Mucosa of rectum (tissue), 2 donors: ENCODE measurements at regions not wholly inside any gene's neighbourhood (a gene's known extent, or its start where the extent isn't known, plus 50 kb on each side); places are given as distances from the start of the nearest gene placed in this dataset.
"Not testable (repeated sequence)": the region's sequence is repeated elsewhere in the genome, so short reads cannot be mapped to it uniquely, and the experiment has no call there.

ENCODE experiments used
- H3K27ac ChIP-seq, 2 donors: one replicate each; pipeline ENCODE4 v1.7.0; 2013; ENCODE audit warnings: inconsistent platforms in 2 of 2, low read depth in 2 of 2, low read length in 2 of 2
- H3K27me3 ChIP-seq, 2 donors: one replicate each; pipeline ENCODE4 v1.7.0; 2013; ENCODE audit warnings: low read length in 2 of 2; ENCODE audit not compliant: control insufficient read depth in 2 of 2, insufficient read depth in 2 of 2
- H3K36me3 ChIP-seq, 2 donors: one replicate each; pipeline ENCODE4 v1.7.0; 2013; ENCODE audit warnings: low read length in 2 of 2; ENCODE audit not compliant: control insufficient read depth in 2 of 2, insufficient read depth in 2 of 2
- H3K4me1 ChIP-seq, 2 donors: one replicate each; pipeline ENCODE4 v1.7.0; 2013; ENCODE audit warnings: low read length in 2 of 2, mild to moderate bottlenecking in 1 of 2; ENCODE audit not compliant: control insufficient read depth in 2 of 2, insufficient read depth in 2 of 2
- H3K4me3 ChIP-seq, 2 donors: one replicate each; pipeline ENCODE4 v1.7.0; 2013; ENCODE audit warnings: low read length in 2 of 2
- H3K9ac ChIP-seq, 2 donors: one replicate each; pipeline ENCODE4 v1.7.0; 2013; ENCODE audit warnings: low read length in 2 of 2, low read depth in 1 of 2, mild to moderate bottlenecking in 1 of 2
- H3K9me3 ChIP-seq, 2 donors: one replicate each; pipeline ENCODE4 v1.7.0; 2013; ENCODE audit warnings: low read length in 2 of 2; ENCODE audit not compliant: control insufficient read depth in 2 of 2
- donor health status: healthy.
- donor health status: Normal muscosa, but diverticular disease.

- Histone ChIP-seq H3K9me3 (no peaks in the 10 kb centered on the region), H3K36me3 (no peaks in the 10 kb centered on the region), H3K9ac (no peak overlapping the region), H3K27ac (no peak overlapping the region), H3K4me1 (no peaks in the 10 kb centered on the region), H3K4me3 (no peak overlapping the region), H3K27me3 (no peaks in the 10 kb centered on the region)
Observed at GRCh38 chr2:216985658-216986141, 125.8 kb upstream of the TNP1 start.

GRCh38 chr2:216984937-216985336, 125.1 kb upstream of the TNP1 start:
- Histone ChIP-seq H3K36me3 (no peaks in the 10 kb centered on the region), H3K9ac (no peak overlapping the region), H3K4me1 (no peaks in the 10 kb centered on the region), H3K27me3 (no peaks in the 10 kb centered on the region), H3K4me3 (no peak overlapping the region), H3K9me3 (no peaks in the 10 kb centered on the region), H3K27ac (no peak overlapping the region)

- H3K9me3 ChIP-seq, H3K36me3 ChIP-seq: not testable (repeated sequence)
Observed at GRCh38 chr2:216981951-216982350, 122.1 kb upstream of the TNP1 start.

GRCh38 chr2:216980510-216980909, 120.6 kb upstream of the TNP1 start:
- H3K27me3 ChIP-seq, H3K9ac ChIP-seq, H3K4me3 ChIP-seq, H3K4me1 ChIP-seq, H3K36me3 ChIP-seq, H3K9me3 ChIP-seq, H3K27ac ChIP-seq: not testable (repeated sequence)

More at GRCh38 chr2:216981951-216982350, 122.1 kb upstream of the TNP1 start:
- H3K27me3 ChIP-seq, H3K4me1 ChIP-seq, H3K9ac ChIP-seq, H3K27ac ChIP-seq, H3K4me3 ChIP-seq: not testable (repeated sequence)

GRCh38 chr2:216974321-216975302, 114.7 kb upstream of the TNP1 start:
- H3K36me3 ChIP-seq = no peaks in the 10 kb centered on the region
- no peaks in the 10 kb centered on the region for H3K9me3 ChIP-seq
- H3K4me3 ChIP-seq = no peak overlapping the region
- peak overlapping the region in 1 of 2 donors; percentile 18 for H3K27ac ChIP-seq
- H3K4me1 ChIP-seq = no peaks in the 10 kb centered on the region
- no peak overlapping the region for H3K9ac ChIP-seq
- H3K27me3 ChIP-seq = no peaks in the 10 kb centered on the region

GRCh38 chr2:216971593-216971992, 111.7 kb upstream of the TNP1 start:
- H3K4me3 ChIP-seq = no peak overlapping the region
- no peaks in the 10 kb centered on the region for H3K9me3 ChIP-seq
- H3K36me3 ChIP-seq = no peaks in the 10 kb centered on the region
- no peak overlapping the region for H3K27ac ChIP-seq
- H3K4me1 ChIP-seq = no peaks in the 10 kb centered on the region
- H3K27me3 ChIP-seq = no peaks in the 10 kb centered on the region
- H3K9ac ChIP-seq = no peak overlapping the region

- H3K4me1 ChIP-seq = no peaks in the 10 kb centered on the region
Observed at GRCh38 chr2:216970359-216970915, 110.6 kb upstream of the TNP1 start.

GRCh38 chr2:216967889-216968288, 108.0 kb upstream of the TNP1 start:
- Histone ChIP-seq H3K9me3 (no peaks in the 10 kb centered on the region), H3K36me3 (no peaks in the 10 kb centered on the region)

More at GRCh38 chr2:216970359-216970915, 110.6 kb upstream of the TNP1 start:
- Histone ChIP-seq H3K9me3 (no peaks in the 10 kb centered on the region), H3K36me3 (no peaks in the 10 kb centered on the region), H3K4me3 (no peak overlapping the region), H3K27ac (no peak overlapping the region), H3K9ac (no peak overlapping the region), H3K27me3 (no peaks in the 10 kb centered on the region)

GRCh38 chr2:216960671-216961268, 100.9 kb upstream of the TNP1 start:
- H3K36me3 ChIP-seq = no peaks in the 10 kb centered on the region
- H3K27ac ChIP-seq = no peak overlapping the region
- H3K9ac ChIP-seq = no peak overlapping the region
- H3K4me1 ChIP-seq = no peaks in the 10 kb centered on the region
- no peaks in the 10 kb centered on the region for H3K27me3 ChIP-seq
- no peak overlapping the region for H3K4me3 ChIP-seq
- no peaks in the 10 kb centered on the region for H3K9me3 ChIP-seq

More at GRCh38 chr2:216967889-216968288, 108.0 kb upstream of the TNP1 start:
- Histone ChIP-seq H3K4me3 (no peak overlapping the region), H3K4me1 (no peaks in the 10 kb centered on the region), H3K27me3 (no peaks in the 10 kb centered on the region), H3K27ac (no peak overlapping the region), H3K9ac (no peak overlapping the region)

GRCh38 chr2:216959433-216959832, 99.6 kb upstream of the TNP1 start:
- H3K9ac ChIP-seq = no peak overlapping the region
- H3K27me3 ChIP-seq = no peaks in the 10 kb centered on the region
- H3K9me3 ChIP-seq = no peaks in the 10 kb centered on the region
- no peak overlapping the region for H3K27ac ChIP-seq
- no peaks in the 10 kb centered on the region for H3K4me1 ChIP-seq
- no peaks in the 10 kb centered on the region for H3K36me3 ChIP-seq
- H3K4me3 ChIP-seq = no peak overlapping the region
